Ramos (cell line): ENCODE measurements at regions not wholly inside any gene's neighbourhood (a gene's known extent, or its start where the extent isn't known, plus 50 kb on each side); places are given as distances from the start of the nearest gene placed in this dataset.

Source experiments
- in situ Hi-C: fragments of 300-500 bp; cut with MboI; formaldehyde crosslinking; loops from one replicate; pipeline ENCODE4 v1.14.3; 2022; ENCODE audit warnings: low sequenced_read_pairs; ENCODE audit not compliant: unreplicated experiment

DNA sequence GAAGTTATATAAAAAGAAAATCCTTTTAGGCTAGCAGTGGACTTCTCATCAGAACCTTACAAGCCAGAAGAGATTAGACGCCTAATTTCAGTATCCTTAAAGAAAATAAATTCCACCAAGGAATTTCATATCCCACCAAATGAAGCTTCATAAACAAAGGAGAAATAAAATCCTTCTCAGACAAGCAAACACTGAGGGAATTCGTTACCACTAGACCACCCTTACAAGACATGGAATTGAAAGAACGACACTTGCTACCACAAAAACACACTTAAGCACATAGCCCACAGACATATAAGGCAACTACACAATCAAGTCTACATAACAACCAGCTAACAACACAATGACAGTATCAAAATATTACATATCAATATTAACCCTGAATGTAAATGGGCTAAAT lies 299.2 kb downstream of the TOX3 start:
- in situ Hi-C loops, result no loop called here

DNA sequence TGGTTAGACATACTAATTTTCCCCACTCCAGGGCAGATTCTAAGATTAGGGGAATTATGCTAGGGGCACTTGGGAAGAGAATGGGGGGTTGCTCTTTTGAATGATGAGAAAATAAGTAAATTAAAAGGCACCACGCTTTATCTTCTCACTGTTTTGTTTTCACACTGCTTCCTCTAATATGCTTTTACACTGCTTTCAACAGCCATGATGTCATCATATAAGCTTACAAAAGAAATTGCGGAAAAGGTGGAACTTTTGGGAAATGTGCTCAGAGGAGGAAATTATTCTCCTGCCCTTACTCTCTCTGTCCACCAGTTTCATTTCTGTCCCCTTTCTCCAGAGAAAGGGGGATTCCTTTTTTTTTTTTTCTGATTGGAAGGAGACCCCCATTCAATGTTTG lies 308.2 kb downstream of the TOX3 start:
- in situ Hi-C loops, result no loop called here

DNA sequence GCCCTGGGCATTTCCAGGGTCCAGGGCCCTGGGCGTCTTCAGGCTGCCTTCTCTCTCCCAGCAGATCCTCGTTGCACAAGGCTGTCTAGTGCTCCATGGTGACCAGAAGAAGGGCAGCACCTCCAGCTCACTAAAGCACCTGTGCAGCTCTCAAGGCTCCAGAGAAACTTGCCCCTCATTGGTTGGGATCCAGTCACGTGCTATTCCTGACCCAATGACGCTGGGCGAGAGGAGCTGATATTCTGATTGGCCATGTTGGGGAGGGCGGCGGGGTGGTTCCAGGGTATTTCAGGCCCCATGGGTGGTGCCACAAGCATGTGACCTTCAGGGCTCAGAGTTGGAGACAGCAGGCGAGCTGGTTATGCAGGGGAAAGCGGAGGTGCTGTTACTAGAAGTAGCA lies 309.1 kb downstream of the TOX3 start:
- in situ Hi-C loops, result no loop called here

DNA sequence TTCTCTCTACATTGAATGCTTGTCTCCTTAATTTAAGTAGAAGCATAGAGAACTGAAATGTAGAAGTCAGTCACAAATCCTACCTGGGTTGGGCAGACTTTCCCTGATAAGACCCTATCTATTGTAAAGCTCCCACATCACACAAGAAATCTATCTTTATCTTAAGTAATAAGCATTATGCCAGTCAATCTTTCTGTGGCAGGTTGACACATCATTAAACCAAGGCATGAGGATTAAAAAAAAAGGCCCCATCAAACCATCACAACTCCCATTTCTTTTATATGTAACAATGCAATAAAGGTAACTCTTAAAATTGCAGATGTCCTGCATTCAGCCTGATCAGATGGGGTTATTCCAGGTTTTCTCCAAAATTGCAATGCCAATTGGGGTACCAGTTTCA lies 311.8 kb downstream of the TOX3 start:
- in situ Hi-C loops, result no loop called here

DNA sequence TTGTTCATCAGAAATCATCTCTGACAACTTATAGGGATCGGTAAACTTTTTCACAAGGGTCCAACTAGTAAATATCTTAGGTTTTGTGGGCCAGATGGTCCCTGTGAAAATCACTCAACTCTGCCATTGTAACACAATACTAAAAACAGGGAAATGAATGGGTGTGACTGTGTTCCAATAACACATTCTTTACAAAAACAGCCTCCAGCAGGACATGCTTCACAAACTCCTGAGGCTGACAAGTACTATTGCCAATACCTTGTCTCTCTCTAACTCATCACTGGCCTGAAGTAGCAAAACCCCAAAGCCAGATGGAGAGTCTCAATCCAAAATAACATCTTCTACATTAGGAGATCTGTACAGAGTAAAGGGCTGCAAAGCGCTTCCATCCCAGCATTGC lies 312.3 kb downstream of the TOX3 start:
- in situ Hi-C loops, result no loop called here

DNA sequence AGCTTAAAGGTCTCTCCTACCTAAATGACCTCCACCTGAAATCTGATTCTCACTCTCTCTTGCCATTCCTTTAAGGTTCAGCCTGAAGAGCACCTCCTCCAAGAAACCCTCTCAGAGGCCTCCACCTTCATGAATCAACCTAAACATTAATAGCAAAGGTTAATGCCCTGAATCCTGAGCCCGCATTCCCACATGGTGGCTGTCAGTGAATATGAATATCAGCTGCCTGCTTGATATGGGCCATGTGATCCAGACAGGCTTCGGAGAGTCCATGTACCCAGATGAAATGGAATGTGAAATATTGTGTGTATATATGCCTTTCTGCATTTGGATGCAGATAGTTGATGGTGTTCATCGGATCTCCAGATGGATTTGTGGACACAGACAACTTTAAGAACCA lies 317.5 kb downstream of the TOX3 start:
- in situ Hi-C loops, result no loop called here

DNA sequence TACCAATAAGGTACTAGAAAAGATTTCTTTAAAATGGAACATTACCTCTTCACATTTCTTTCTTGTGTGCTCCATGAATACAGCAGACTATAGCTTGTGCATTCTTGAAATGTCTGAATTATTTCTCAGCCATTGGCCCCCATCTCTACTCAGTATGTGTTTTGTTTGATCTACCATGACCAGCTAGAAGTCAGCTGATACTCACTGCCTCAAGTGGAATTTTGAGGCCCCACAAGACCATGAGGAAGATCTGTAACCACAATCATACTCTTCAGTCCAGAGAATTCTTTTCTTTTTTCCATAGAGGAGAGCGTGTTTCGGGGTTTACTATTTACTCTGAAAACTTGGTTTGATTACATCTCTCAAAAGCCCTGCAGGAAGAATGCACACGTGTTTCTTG lies 319.1 kb downstream of the TOX3 start:
- in situ Hi-C loops, result no loop called here

DNA sequence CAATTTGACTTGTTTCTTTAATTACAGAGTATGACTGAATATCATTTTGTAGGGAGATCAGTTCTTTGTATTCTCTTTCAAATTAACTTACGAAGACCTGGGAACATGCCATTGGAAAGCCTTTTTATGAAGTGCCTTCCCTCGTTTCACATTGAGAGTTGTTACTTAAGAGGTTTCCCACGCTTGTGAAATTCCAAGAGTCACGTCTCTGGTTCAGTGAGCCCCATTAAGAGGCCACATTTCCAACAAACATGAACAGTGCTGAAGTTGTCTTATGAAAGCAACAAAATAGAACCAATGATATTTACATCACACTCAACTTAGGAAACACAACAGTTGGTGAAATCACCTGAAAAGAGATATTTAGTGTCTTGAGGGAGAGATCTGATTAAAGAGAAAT lies 334.1 kb downstream of the TOX3 start:
- in situ Hi-C loops, result no loop called here

DNA sequence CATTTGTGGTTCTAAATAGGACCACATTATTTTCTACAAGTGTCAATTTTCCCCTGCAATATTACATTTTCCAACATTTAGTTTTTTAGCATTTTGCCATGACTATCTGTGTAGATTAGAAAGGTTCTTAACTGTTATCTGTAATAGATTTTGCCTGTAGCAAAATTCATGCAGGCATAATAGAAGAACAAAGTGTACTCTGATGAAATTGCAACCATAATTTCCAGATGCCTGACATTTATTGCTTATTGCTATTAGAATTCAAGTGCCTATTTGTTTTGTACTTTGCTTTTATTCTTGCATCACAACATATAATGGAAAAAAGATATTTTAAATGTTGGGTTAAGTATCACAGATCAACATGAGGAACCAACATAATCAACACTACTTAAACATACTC lies 337.7 kb downstream of the TOX3 start:
- in situ Hi-C loops, result no loop called here

DNA sequence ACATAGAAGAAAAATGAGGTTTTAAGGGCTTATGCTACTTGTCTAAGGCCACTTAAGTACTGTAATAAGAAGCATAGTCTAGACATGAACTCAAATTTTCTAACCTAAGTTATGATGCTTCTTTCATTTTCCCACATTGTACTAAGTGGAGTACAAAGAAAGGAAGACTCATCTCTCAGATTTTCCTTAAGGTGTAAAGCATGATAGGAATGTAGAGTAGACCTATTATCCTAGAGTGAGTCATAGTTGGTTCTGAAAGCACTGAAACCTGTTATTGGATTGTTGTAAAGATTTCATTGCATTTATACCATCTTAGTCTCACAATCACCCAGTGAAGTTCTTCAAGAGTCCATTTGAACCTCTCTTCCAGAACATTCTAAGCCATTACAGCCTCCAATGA lies 343.8 kb downstream of the TOX3 start:
- in situ Hi-C loops, result no loop called here

DNA sequence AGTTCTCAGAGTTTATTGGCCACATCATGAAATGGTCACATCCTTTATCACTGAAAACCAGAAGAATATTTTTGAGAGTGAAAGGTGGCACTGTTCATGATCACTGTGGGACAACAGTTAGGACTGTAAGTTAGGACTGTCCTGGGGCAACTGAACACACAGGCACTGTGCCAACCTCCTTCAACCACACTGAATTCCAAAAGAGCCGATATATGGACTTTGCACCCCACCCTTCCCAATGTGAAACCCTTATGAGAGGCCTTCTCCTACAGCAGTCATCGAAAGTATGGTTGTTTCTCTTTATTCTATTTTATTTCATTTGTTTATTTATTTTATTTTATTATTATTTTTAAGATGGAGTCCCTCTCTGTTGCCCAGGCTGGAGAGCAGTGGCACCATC lies 353.5 kb downstream of the TOX3 start:
- in situ Hi-C loops, result loop anchor here (25.0 kb wide), 2 partner anchors 719 to 1169 kb away; no protein-coding TSS in a partner anchor

DNA sequence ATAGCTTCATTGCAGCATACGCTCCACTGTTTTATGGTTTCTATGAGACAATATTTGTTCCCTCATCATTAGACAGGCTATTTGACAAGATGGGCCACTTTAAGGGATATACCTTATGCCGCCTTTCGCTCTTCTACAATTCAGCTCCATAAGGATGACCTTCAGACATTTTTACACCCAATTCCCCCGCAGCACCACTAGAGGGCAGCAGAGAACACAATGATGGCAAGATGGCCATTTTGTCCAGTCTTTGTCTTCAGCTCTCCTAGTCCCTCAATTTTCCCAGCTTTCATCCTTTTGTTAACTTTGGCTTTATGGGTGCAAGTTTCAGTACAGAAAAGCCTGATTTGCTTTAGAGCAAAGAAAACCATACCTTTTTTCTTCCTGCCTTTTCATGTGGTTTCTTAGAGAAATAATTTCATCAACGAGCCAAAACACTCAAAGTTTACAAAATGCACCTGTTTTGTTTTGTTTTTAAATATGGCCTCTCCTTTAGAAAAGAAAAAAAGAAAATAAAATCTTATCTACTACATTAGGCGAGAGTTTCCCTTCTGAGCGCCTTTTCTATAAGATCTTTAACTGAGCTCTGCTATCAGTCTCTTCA lies 355.3 kb downstream of the TOX3 start:
- in situ Hi-C loops, result loop anchor here (25.0 kb wide), 2 partner anchors 721 to 1171 kb away; no protein-coding TSS in a partner anchor

DNA sequence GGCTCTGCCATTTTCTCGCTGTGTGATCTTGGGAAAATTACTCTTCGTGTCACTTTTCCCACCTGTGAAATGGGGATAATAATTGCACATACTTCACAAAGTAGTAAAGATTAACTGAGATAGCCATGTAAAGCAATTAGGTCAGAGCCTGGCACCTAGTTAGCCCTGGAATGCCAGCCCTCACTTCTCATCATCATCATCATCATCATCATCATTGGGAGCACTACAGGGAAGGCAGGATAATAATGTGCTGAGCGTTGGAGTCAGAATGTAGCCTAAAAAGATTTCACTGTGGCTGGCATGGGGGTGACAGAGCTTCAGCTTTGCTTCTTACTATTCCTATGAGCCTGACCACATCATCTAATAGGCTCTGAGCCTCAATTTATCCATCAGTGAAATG lies 362.6 kb downstream of the TOX3 start:
- in situ Hi-C loops, result loop anchor here (25.0 kb wide), 2 partner anchors 728 to 1178 kb away; no protein-coding TSS in a partner anchor

DNA sequence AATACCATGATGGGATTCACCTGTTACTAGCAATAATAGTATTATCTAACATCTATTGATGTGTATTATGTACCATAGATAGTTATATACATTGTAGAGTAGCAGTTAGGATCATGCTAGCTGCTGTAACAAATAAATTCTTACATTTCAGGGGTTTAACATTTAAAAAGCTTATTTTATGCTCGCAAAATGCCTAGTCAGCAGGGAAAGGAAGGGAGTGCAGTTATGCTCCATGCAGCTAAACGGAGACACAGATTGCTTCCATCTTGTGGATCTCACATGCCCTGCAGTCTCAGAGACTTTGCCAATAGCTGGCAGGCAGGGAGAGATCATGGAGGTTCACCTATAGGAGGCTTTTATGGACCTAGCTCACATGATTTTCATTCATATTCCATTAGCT lies 364.1 kb downstream of the TOX3 start:
- in situ Hi-C loops, result loop anchor here (25.0 kb wide), 2 partner anchors 729 to 1179 kb away; no protein-coding TSS in a partner anchor

DNA sequence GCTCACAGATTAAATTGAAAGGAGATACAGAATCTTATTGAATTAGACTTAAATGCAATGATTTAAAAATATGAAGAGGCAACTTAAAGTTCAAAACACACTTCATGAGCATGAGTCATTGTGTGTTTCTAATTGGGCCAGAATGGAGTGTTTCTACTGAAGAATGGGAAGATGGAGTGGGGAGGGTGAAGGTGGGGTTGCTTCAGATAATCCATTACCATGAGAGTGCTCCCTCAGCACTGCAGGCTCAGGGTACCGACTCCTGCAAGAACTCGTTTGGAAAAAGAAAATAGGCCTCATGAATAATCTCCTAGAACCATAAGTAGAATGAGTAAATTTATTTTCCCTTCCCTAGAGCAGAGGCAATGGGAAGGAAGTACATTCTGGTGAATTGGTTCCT lies 372.8 kb downstream of the TOX3 start:
- in situ Hi-C loops, result no loop called here

DNA sequence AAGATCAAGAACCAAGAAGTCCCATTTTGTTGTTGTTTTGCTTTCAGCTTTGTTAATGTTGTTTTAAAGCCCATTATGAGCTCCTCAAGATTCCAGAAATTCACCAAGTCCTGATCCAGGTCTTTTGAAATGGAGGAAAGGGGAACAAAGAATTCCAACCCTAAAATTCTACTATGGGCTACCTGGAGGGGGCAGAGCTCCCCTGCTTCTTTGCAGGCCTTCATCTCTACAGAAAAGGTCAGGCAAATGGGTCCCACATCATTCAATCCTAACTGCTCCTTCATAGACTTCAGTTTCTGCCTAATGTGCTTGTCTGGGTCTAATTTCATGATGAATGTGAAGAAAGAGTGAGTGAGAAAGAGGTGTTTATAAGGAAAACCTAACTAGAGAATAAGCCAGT lies 375.5 kb downstream of the TOX3 start:
- in situ Hi-C loops, result no loop called here

DNA sequence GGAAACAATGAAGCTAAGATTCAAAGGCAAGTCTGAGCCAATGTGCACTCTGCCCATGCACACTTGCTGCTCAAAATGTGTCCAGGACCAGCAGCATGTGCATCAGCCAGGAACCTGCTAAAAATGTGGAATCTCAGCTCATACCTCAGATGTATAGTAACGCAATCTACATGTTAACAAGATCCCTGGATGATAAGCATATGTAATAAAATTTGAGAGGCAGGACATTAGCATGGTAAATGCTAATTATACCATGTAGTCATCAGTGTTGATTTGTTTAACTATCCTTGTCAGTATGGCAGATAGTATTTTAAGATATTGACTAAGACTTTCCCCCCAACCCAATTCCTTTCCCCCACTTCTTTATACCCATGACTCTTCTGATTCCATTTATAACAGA lies 379.6 kb downstream of the TOX3 start:
- in situ Hi-C loops, result no loop called here

DNA sequence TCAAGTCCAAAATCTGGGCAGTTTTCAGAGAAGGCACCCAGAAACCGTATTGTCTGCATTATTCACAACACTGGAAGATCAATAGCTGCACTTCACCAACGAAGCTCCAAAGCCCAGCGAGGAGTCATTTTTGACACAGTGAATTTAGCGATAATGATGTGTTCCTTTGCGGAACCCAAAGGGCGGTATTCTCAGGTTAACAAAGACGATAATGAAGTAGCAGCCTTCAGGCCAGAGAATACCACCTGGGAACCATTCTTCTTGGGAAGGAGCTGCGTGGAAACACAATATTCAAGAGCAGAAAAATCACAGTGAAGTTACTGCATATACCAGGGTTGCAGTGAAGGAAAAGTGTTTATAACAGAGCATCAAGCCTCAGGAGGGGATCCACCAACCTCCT lies 381.0 kb downstream of the TOX3 start:
- in situ Hi-C loops, result no loop called here

DNA sequence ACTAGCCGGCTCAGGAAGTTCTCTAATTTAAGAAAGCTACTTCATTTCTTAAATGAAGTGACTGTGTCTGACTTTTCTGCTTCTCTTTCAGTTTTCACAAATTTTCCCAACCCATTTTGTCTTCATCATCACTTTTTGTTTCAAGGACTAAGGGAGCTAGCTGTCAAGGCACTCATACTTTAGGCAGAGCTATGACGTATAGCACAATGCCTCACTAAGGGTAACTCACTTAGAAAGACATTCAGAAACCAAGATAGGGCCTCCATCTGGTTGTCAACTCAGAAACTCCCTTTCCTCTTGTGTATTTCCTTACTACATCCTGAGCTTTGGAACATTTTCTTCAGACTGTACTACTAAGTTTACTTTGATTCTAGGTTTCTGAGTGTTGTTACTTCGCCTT lies 397.9 kb downstream of the TOX3 start:
- in situ Hi-C loops, result no loop called here

DNA sequence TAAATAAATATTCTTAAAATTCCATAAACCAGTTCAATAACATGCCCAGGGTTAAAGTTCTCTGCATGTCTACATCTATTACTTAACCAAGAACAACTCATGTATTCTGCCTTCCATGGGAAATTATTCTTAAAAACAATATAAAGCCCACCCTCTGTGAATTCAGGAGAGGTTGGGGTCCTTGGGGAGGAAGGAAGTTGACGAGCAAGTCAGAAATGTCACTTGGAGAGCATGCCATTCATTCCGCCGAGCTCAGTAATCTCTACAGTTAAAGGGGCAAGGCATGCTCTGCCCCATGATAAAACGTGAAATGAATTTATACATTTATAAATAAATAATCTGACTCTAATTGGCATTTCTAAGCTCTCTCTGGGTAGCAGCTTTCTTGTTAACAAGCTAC lies 405.1 kb downstream of the TOX3 start:
- in situ Hi-C loops, result no loop called here

DNA sequence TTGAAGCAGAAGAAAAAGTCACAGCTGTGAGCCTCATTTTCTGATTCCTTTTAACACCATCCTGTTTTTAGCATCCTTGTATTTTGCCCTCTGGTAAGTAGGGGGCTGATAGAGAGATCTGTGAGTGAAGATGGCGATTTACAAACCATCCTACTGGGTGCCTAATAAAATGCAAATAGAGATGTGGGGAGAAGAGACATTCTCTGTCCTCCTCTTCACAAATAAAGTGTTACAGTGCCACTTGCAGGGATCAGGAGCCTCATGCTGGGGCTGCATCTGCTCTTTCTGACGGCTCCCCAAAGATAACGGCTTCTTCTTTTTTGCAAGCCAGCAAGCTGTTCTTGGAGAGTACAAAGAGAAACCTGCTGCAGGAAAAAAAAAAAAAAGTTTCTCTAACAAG lies 418.6 kb downstream of the TOX3 start:
- in situ Hi-C loops, result no loop called here

DNA sequence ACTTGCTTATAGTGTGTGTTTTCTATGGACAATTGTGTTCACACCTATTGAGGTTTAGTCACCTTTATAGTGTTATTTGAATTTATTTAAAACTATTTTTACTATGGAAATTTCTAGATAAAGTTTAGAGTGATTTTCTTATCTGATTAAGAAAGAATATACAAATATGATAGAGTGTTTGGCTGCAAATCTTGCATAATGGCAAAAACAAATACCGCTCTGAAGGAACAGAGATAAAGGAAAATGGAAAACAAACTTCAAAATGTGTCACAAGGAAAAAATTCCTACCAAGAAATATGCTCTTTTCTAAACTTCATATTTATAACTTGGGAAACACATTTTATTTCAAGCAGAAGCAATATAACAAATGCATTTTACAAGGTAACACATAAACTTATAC lies 423.1 kb downstream of the TOX3 start:
- in situ Hi-C loops, result no loop called here
